ENCODE measurements at regions not wholly inside any gene's neighbourhood (a gene's known extent, or its start where the extent isn't known, plus 50 kb on each side); places are given as distances from the start of the nearest gene placed in this dataset.

DNA sequence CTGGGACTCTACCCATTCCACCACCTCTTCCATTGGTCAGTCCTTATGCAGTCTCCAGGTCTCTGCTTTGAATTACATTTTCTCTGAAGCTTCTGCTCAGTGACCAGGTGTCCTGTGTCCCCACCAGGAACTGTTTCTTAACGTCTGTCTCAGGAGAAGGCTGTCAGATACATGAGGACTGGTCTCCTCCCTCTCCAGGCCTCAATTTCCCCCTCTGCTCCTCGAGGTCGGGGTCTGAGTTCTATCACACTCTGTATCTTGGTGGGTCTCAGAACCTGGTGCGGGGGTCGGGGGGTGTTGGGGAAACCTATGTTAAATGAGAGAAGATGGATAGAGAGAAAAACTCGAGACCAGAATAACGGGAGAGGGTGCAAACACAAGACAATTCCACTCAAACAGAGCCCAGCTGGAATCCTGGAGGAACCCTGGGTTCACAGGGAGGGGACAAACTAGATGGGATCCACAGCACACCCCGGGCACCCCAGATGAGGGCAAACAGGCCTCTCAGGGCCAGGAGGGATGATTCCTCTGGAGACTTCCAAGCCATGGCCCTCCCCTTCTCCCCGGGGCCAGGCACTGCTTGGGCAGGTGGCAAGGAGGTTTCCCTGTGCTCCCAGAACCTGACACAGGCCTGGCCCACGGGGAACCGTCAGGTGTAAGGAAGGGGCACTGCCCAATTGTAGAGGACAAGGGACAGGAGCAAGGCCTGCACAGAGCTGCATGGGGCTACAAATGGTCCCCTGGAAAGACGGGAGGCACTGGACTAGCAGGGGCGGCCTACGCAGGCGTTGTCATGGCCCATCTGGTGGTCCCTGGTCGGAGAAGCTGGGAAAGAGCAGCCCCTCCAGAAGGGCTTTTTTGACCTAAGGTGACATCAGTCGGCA, 313.2 kb upstream of the DIO3 start:
- no peak for DNase-seq
- H3K27ac ChIP-seq = no peak overlapping the region
- H3K27me3 ChIP-seq (replicated peaks) = no peaks in the 10 kb centered on the region
- H3K36me3 ChIP-seq (replicated peaks) = no peaks in the 10 kb centered on the region
- in situ Hi-C loops (cut with HindIII; ENCODE audit: low pct_ligation_motif_present, low sequenced_read_pairs) = no loop called here
- no peak overlapping the region for H3K4me3 ChIP-seq (ENCODE audit: low read depth, low read length)
- TF ChIP-seq, protein P1, sequence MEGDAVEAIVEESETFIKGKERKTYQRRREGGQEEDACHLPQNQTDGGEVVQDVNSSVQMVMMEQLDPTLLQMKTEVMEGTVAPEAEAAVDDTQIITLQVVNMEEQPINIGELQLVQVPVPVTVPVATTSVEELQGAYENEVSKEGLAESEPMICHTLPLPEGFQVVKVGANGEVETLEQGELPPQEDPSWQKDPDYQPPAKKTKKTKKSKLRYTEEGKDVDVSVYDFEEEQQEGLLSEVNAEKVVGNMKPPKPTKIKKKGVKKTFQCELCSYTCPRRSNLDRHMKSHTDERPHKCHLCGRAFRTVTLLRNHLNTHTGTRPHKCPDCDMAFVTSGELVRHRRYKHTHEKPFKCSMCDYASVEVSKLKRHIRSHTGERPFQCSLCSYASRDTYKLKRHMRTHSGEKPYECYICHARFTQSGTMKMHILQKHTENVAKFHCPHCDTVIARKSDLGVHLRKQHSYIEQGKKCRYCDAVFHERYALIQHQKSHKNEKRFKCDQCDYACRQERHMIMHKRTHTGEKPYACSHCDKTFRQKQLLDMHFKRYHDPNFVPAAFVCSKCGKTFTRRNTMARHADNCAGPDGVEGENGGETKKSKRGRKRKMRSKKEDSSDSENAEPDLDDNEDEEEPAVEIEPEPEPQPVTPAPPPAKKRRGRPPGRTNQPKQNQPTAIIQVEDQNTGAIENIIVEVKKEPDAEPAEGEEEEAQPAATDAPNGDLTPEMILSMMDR (IDR thresholded peaks at IDR 0.05; ENCODE audit: low read depth, low read length, missing control alignments) = no peak

DNA sequence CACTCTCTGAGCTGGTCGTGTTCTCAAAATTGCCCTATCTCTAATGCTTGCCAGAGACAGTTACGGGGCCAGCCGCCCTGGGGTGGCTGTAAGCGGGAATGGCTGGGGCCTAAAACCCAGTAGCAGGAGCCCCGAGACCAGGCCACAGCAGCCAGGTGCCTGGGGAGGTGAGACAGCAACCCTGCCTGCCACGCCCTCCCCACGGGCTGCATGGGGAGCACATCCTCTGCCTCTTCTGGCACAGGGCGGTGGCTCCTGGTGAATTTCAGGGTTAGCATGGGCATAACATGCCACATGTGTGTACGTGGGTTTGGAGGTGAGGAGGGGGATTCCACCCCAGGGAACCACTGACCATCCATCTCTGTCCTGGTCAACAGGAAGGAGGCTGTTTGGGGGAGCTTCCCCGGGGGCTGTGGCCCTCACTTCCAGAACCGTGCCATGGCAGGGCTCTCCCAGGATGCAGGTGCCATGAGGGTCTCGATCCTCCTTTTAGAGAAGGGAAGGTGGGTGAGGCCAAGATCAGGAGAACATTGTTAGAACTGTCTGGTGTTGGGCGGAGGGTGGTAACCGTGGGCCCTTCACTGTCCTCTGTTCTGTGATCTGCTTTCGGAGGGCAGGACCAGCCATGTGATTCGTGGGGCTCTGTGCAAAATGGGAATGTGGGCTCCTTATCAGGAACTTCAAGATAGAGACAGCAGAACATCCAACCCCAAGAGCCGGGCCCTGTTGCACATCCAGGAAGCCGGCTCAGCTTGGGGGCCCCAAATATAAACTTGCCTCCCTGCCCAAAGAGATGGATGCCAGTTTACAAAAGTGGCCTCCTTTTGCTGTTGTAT, 312.2 kb upstream of the DIO3 start:
- Histone ChIP-seq H3K27me3 (replicated peaks) (no peaks in the 10 kb centered on the region), H3K4me3 (ENCODE audit: low read depth, low read length) (no peak overlapping the region), H3K27ac (no peak overlapping the region), H3K36me3 (replicated peaks) (no peaks in the 10 kb centered on the region)
- in situ Hi-C loops (cut with HindIII; ENCODE audit: low pct_ligation_motif_present, low sequenced_read_pairs) = no loop called here
- TF ChIP-seq, protein P1 (IDR thresholded peaks at IDR 0.05; ENCODE audit: low read depth, low read length, missing control alignments) = no peak
- DNase-seq = no peak

DNA sequence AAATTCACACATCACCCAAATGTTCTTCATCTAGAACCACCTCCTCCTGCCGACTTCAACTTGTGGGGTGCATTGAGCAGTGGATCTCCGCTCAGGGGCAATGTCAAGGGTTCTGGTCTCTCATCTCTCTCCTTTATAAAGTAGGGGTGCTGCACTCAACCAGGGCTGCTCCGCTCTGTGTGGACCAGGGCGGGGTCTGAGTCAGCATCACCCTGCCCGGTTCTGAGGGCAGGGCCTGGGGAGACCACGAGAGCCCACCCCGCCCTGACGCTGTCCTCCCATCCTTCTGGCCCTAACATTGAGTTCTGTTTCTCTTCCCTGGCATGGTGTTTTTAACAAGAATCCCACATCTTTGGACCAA, 311.6 kb upstream of the DIO3 start:
- TF ChIP-seq, protein P1 (IDR thresholded peaks at IDR 0.05; ENCODE audit: low read depth, low read length, missing control alignments) = no peak
- no peaks in the 10 kb centered on the region for H3K27me3 ChIP-seq (replicated peaks)
- no peak for DNase-seq
- in situ Hi-C loops (cut with HindIII; ENCODE audit: low pct_ligation_motif_present, low sequenced_read_pairs) = no loop called here
- H3K4me3 ChIP-seq (ENCODE audit: low read depth, low read length) = no peak overlapping the region
- H3K36me3 ChIP-seq (replicated peaks) = no peaks in the 10 kb centered on the region
- H3K27ac ChIP-seq = no peak overlapping the region

DNA sequence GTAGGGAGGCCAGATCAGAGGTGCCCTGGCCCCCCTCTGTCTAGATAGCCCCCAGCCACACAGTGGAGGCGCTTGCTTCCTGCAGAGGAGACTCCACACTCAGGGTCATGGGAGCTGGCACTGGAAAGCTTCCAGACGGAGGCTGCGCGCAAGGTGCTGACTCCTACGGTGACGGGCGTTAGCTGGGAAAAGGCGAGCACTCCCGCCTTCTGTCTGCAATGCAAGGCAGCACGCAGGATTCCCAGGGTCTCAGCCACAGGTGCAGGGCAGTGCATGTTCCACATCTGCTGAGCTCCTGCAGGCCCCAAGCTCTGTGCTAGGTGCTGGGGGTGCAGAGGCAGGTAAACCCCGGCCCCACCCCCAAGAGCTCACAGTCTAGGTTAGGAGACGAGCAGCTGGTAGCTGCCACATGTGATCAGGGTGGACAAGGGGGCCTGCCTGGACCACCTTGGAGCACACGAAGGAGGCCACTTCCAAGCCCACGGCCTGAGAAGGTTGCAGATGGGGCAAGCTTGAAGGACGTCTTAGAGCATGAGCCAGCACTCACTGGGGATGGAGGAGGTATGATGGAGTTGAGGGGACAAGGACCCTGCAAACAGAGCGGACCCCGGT, 310.9 kb upstream of the DIO3 start:
- Histone ChIP-seq H3K36me3 (replicated peaks) (no peaks in the 10 kb centered on the region), H3K27ac (no peak overlapping the region), H3K4me3 (ENCODE audit: low read depth, low read length) (no peak overlapping the region), H3K27me3 (replicated peaks) (no peaks in the 10 kb centered on the region)
- DNase-seq = no peak
- TF ChIP-seq, protein P1 (IDR thresholded peaks at IDR 0.05; ENCODE audit: low read depth, low read length, missing control alignments) = no peak
- in situ Hi-C loops (cut with HindIII; ENCODE audit: low pct_ligation_motif_present, low sequenced_read_pairs) = no loop called here

DNA sequence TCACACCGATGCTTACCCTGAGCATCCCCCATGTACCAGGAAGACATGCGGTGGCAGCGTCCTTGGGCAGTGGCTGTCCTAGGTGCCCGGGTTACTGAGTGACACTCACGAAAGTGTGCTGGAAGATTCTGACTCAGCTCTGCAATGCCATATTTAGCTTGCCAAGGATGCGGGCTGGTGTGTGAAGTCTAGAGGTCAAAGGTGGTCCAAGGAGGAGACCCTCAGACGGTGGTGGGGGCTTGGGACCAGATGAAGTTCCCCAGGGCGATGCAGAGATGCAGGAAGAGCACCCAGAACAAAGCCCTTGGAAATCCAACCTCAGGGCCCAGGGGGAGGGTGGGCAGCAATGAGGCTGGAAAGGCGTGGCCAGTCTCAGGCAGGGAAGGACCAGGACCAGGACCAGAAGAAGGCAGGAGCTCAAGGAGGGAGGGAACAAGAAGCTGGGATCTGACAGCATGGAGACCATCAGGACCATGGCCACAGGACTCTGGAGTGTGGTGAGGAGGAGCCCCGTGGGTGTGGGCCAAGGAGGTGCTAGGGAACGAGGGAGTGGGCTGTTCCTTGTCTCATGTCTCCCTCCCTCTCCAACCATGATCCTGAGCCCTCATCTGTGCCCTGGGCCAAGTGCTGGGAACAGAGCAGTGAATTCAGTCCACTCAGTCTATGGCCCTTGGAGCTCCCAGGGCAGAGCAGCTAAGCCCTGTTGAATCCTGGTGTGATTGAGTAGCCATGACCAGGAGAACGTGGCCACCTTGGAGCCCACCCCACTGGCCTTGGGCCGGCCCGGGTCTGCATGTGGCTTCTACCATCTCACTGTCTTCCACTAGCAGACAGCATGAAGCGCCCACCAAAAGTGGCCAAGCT, 310.1 kb upstream of the DIO3 start:
- H3K27me3 ChIP-seq (replicated peaks) = no peaks in the 10 kb centered on the region
- no peak for DNase-seq
- in situ Hi-C loops (cut with HindIII; ENCODE audit: low pct_ligation_motif_present, low sequenced_read_pairs) = no loop called here
- H3K36me3 ChIP-seq (replicated peaks) = no peaks in the 10 kb centered on the region
- TF ChIP-seq, protein P1 (IDR thresholded peaks at IDR 0.05; ENCODE audit: low read depth, low read length, missing control alignments) = no peak
- H3K4me3 ChIP-seq (ENCODE audit: low read depth, low read length) = no peak overlapping the region
- H3K27ac ChIP-seq = no peak overlapping the region

Data from brain microvascular endothelial cell (primary cell).